ENCODE measurements at regions not wholly inside any gene's neighbourhood (a gene's known extent, or its start where the extent isn't known, plus 50 kb on each side); places are given as distances from the start of the nearest gene placed in this dataset.

DNA sequence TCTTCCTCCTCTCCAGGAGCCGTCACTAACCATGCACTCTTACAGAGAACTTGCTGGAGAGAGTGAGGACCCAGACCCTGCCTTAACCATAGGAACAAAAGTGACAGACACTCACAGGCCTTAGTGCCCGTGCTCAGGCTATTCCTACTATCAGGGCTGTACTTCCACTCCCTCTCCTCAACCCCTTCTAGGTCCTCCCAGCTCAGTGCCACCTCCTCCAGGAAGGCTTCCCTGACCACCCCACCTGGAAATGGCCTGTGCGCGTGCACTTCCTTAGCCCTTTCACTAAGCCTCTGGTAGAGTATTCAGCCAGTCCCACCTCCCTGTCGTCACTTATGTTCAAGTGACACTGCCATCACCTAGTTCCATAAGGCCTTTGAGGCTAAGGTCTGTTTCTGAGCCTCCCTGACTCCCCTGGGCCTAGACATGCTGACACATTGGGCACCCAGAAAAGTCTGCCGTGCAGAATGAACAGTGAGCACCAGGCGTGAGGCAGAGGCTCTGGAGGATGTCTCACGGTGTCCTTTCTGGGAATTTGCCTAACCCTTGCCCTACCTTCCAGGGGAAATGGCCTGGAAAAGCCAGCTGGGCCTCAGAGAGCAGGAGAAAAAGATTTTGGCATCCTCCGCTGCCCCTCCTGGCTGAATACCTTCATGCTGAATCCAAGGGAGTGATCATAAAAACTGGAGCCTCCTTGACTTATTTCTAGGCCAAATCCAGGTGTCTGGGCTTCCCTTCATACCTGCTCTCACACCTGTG, 108.6 kb upstream of the SMAD3 start (continued):
- TF ChIP-seq ZSCAN32 (CRISPR knock-in tag; IDR thresholded peaks at IDR 0.05) (no peak), ZFP36 (IDR thresholded peaks at IDR 0.05; ENCODE audit: low read depth, low read length, partially characterized antibody) (peak; percentile 99), ADNP (tag; IDR thresholded peaks at IDR 0.05) (0 out of 2 replicates have a peak, but pooled peaks have one; percentile 34)

DNA sequence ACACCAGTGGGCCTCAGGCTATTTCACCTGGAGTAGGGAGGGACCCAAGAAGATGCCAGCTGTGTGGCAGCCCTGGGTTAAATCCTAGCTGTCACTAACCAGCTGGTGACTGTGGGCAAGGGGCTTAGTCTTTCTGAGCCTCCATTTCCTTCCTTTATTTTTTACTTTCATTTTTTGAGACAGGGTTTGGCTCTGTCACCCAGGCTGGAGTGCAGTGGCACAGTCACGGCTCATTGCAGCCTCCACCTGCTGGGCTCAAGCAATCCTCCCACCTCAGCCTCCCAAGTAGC, 108.0 kb upstream of the SMAD3 start:
- Histone ChIP-seq H2AFZ (ENCODE audit: low read depth, low read length) (no peak overlapping the region), H3K4me1 (replicated peaks in 1 of 2; ENCODE audit: control insufficient read depth in 2 of 2, insufficient read depth in 2 of 2, low read length in 2 of 2) (peaks cover 3 to 5% of the 10 kb centered on the region in 2 experiments; a peak in 2 of 5 replicates), H3K27me3 (ENCODE audit: control insufficient read depth in 2 of 2, insufficient read depth in 2 of 2, low read length in 2 of 2) (peaks cover 0 to 6% of the 10 kb centered on the region in 2 experiments; a peak in 1 of 5 replicates), H3K9me3 (replicated peaks; ENCODE audit: control insufficient read depth, insufficient read depth, low read depth, low read length) (no peaks in the 10 kb centered on the region), H3K79me2 (ENCODE audit: control insufficient read depth, insufficient read depth, low read length) (no peaks in the 10 kb centered on the region), H3K4me3 (no peak overlapping the region), H3K27ac (ENCODE audit: extremely low read depth, low read depth, low read length) (no peak overlapping the region), H4K20me1 (replicated peaks; ENCODE audit: control insufficient read depth, insufficient read depth, low read length) (no peaks in the 10 kb centered on the region), H3K9ac (ENCODE audit: insufficient read depth in 1 of 2, low read depth in 2 of 2, low read length in 2 of 2) (no peak overlapping the region; a peak in 1 of 4 replicates), H3K36me3 (ENCODE audit: control insufficient read depth, insufficient read depth, low read length) (no peaks in the 10 kb centered on the region), H3K9me1 (ENCODE audit: control insufficient read depth, insufficient read depth, low read length) (no peaks in the 10 kb centered on the region), H3K4me2 (ENCODE audit: insufficient read depth, low read length) (no peak overlapping the region)
- intact Hi-C loops (cut with micrococcal nuclease) = no loop called here
- DNase-seq (ENCODE audit: extremely low read depth in 1 of 4, low spot score in 3 of 4) (no peak), FAIRE-seq (no peak), ATAC-seq (no peak)
- 64% methylated on average over 1 of the region's 1 CpG for WGBS (ENCODE audit: insufficient coverage, low coverage, missing lambda C conversion rate)
- ChIA-PET POLR2A (interaction anchor here (1.2 kb wide), 1 partner anchor 11 kb away, joined by 3 read pairs; no protein-coding TSS in a partner anchor), CTCF (ENCODE audit: low intra/inter-chr PET ratio) (no interaction called here)
- TF ChIP-seq SAFB (IDR thresholded peaks at IDR 0.05; ENCODE audit: borderline replicate concordance, low read depth, low read length) = no peak
- no peak for TF ChIP-seq FOSL1 (tag; conservative IDR thresholded peaks at IDR 0.05)
- TF ChIP-seq GABPA (tag; conservative IDR thresholded peaks at IDR 0.05; ENCODE audit: low read depth) = no peak
- no peak for TF ChIP-seq TAL1 (IDR thresholded peaks at IDR 0.05)
- no peak for TF ChIP-seq PHB2 (IDR thresholded peaks at IDR 0.05; ENCODE audit: low read depth)
- no peak for TF ChIP-seq HCFC1 (IDR thresholded peaks at IDR 0.05; ENCODE audit: low read depth, low read length)
- no peak for TF ChIP-seq ZFP30 (CRISPR knock-in tag; IDR thresholded peaks at IDR 0.05; ENCODE audit: borderline replicate concordance)
- TF ChIP-seq MYC (IDR thresholded peaks at IDR 0.05; ENCODE audit: low read depth, low read length) = no peak
- no peak for TF ChIP-seq MYC (CRISPR knock-in tag; IDR thresholded peaks at IDR 0.05; ENCODE audit: borderline replicate concordance, low read depth)
- in situ Hi-C loops (cut with MboI) = no loop called here
- BruUV-seq (replicated peaks) = no TSS peak
